Astrocyte (in vitro differentiated cells and primary cell): ENCODE measurements at regions not wholly inside any gene's neighbourhood (a gene's known extent, or its start where the extent isn't known, plus 50 kb on each side); places are given as distances from the start of the nearest gene placed in this dataset.

Experiments
- DNase-seq: peaks from one replicate; pipeline ENCODE4 v3.0.0-alpha.2; 2010; ENCODE audit warnings: low read depth
- FAIRE-seq: peaks from 2 replicates; lab custom pipeline; 2011; peaks lifted over from hg19 to GRCh38; lab: Jason Lieb, UNC
- H2AFZ ChIP-seq: 2 replicates; pipeline ENCODE4 v1.6.0; 2012; ENCODE audit warnings: low read depth, low read length, inconsistent platforms
- H3K27ac ChIP-seq: 2 replicates; pipeline ENCODE4 v1.5.1; 2011; ENCODE audit warnings: low read depth, low read length, inconsistent platforms
- H3K27me3 ChIP-seq: 2 replicates; pipeline ENCODE4 v1.6.0; 2011; ENCODE audit warnings: low read length, inconsistent platforms; ENCODE audit not compliant: insufficient read depth
- H3K36me3 ChIP-seq: 2 replicates; pipeline ENCODE4 v1.5.1; 2011; ENCODE audit warnings: low read length, inconsistent platforms; ENCODE audit not compliant: insufficient read depth
- H3K4me1 ChIP-seq: 2 replicates; pipeline ENCODE4 v1.5.1; 2011; ENCODE audit warnings: low read length, inconsistent platforms; ENCODE audit not compliant: insufficient read depth
- H3K4me2 ChIP-seq: 2 replicates; pipeline ENCODE4 v1.6.0; 2012; ENCODE audit warnings: low read length, inconsistent platforms
- H3K4me3 ChIP-seq: 2 replicates; pipeline ENCODE4 v1.5.1; 2011; ENCODE audit warnings: low read depth, mild to moderate bottlenecking, low read length, inconsistent platforms; ENCODE audit not compliant: insufficient read depth
- H3K79me2 ChIP-seq: 2 replicates; pipeline ENCODE4 v1.6.0; 2012; ENCODE audit warnings: mild to moderate bottlenecking, low read length, inconsistent platforms; ENCODE audit not compliant: insufficient read depth
- H3K9ac ChIP-seq: 2 replicates; pipeline ENCODE4 v1.6.0; 2012; ENCODE audit warnings: mild to moderate bottlenecking, low read length, inconsistent platforms
- H3K9me3 ChIP-seq: 2 replicates; pipeline ENCODE4 v1.5.1; 2012; ENCODE audit warnings: low read depth, mild to moderate bottlenecking, low read length, inconsistent platforms; ENCODE audit not compliant: insufficient read depth
- H4K20me1 ChIP-seq: 2 replicates; pipeline ENCODE4 v1.6.0; 2012; ENCODE audit warnings: low read length, inconsistent platforms; ENCODE audit not compliant: insufficient read depth
- H3K27ac Mint-ChIP-seq: one replicate; pipeline ENCODE4 v1.8.0; 2021; ENCODE audit warnings: mild to moderate bottlenecking, mixed read lengths; ENCODE audit not compliant: unreplicated experiment
- H3K27me3 Mint-ChIP-seq: one replicate; pipeline ENCODE4 v1.8.0; 2021; ENCODE audit warnings: low read depth, mixed read lengths; ENCODE audit not compliant: unreplicated experiment
- H3K36me3 Mint-ChIP-seq: one replicate; pipeline ENCODE4 v1.8.0; 2021; ENCODE audit warnings: low read depth, mixed read lengths; ENCODE audit not compliant: unreplicated experiment
- H3K4me1 Mint-ChIP-seq: one replicate; pipeline ENCODE4 v1.8.0; 2021; ENCODE audit warnings: low read depth, mixed read lengths; ENCODE audit not compliant: unreplicated experiment
- H3K4me3 Mint-ChIP-seq: one replicate; pipeline ENCODE4 v1.8.0; 2021; ENCODE audit warnings: mild to moderate bottlenecking, moderate library complexity, mixed read lengths; ENCODE audit not compliant: unreplicated experiment
- H3K9me3 Mint-ChIP-seq: one replicate; pipeline ENCODE4 v1.8.0; 2021; ENCODE audit warnings: mild to moderate bottlenecking, mixed read lengths; ENCODE audit not compliant: unreplicated experiment
- CTCF ChIP-seq: IDR thresholded peaks from 2 replicates; pipeline ENCODE4 v1.5.1; 2011; ENCODE audit warnings: low read depth, mild to moderate bottlenecking, inconsistent platforms, low read length, moderate library complexity; ENCODE audit not compliant: insufficient read depth
- EZH2 ChIP-seq: IDR thresholded peaks from 2 replicates; pipeline ENCODE4 v1.6.1; 2012; ENCODE audit warnings: mild to moderate bottlenecking, low read length, inconsistent platforms; ENCODE audit not compliant: insufficient read depth

- no peaks in the 10 kb centered on the region for H3K36me3 Mint-ChIP-seq
- Histone ChIP-seq H3K27me3 (no peaks in the 10 kb centered on the region), H3K9ac (no peak overlapping the region), H3K4me3 (no peak overlapping the region), H3K27ac (no peak overlapping the region), H3K36me3 (no peaks in the 10 kb centered on the region), H3K4me1 (peaks cover 6% of the 10 kb centered on the region), H4K20me1 (no peaks in the 10 kb centered on the region), H2AFZ (no peak overlapping the region), H3K4me2 (no peak overlapping the region), H3K9me3 (no peaks in the 10 kb centered on the region), H3K79me2 (no peaks in the 10 kb centered on the region)
- no peaks in the 10 kb centered on the region for H3K27me3 Mint-ChIP-seq
- H3K4me3 Mint-ChIP-seq = no peak overlapping the region
- no peaks in the 10 kb centered on the region for H3K4me1 Mint-ChIP-seq
- peak overlapping the region; percentile 42 for H3K27ac Mint-ChIP-seq
- DNase-seq (no peak), FAIRE-seq (no peak)
- H3K9me3 Mint-ChIP-seq = no peaks in the 10 kb centered on the region
- no peak for TF ChIP-seq CTCF
Observed at GRCh38 chrX:139125916-139126315, 404.6 kb upstream of the F9 start.

GRCh38 chrX:139121616-139122286 lies 408.8 kb upstream of the F9 start:
- no peak overlapping the region for H3K9ac ChIP-seq
- no peak overlapping the region for H3K4me3 Mint-ChIP-seq
- H3K27me3 ChIP-seq = no peaks in the 10 kb centered on the region
- peaks cover 11% of the 10 kb centered on the region for H3K4me1 ChIP-seq
- no peak overlapping the region for H3K4me3 ChIP-seq
- H3K36me3 Mint-ChIP-seq = no peaks in the 10 kb centered on the region
- no peak overlapping the region for H3K4me2 ChIP-seq
- no peaks in the 10 kb centered on the region for H3K9me3 Mint-ChIP-seq
- H3K27ac ChIP-seq = no peak overlapping the region
- no peaks in the 10 kb centered on the region for H4K20me1 ChIP-seq
- FAIRE-seq = peak; percentile 69
- no peaks in the 10 kb centered on the region for H3K4me1 Mint-ChIP-seq
- no peak for DNase-seq
- H3K27ac Mint-ChIP-seq = no peak overlapping the region
- H3K36me3 ChIP-seq = no peaks in the 10 kb centered on the region
- no peaks in the 10 kb centered on the region for H3K9me3 ChIP-seq
- no peaks in the 10 kb centered on the region for H3K27me3 Mint-ChIP-seq
- H3K79me2 ChIP-seq = no peaks in the 10 kb centered on the region
- H2AFZ ChIP-seq = no peak overlapping the region
- TF ChIP-seq CTCF (no peak), EZH2 (no peak)

GRCh38 chrX:139120760-139121159 lies 409.2 kb upstream of the FGF13 start:
- H3K36me3 ChIP-seq = no peaks in the 10 kb centered on the region
- Mint-ChIP-seq H3K9me3 (no peaks in the 10 kb centered on the region), H3K4me1 (no peaks in the 10 kb centered on the region), H3K27me3 (no peaks in the 10 kb centered on the region), H3K36me3 (no peaks in the 10 kb centered on the region), H3K27ac (no peak overlapping the region), H3K4me3 (no peak overlapping the region)
- no peak overlapping the region for H3K9ac ChIP-seq
- no peak for TF ChIP-seq CTCF
- TF ChIP-seq EZH2 = no peak
- FAIRE-seq (peak; percentile 73), DNase-seq (peak; percentile 83)
- H4K20me1 ChIP-seq = no peaks in the 10 kb centered on the region
- H3K27ac ChIP-seq = peak overlapping the region; percentile 0
- H3K9me3 ChIP-seq = no peaks in the 10 kb centered on the region
- H2AFZ ChIP-seq = no peak overlapping the region
- H3K79me2 ChIP-seq = no peaks in the 10 kb centered on the region
- H3K4me1 ChIP-seq = peaks cover 11% of the 10 kb centered on the region
- H3K4me3 ChIP-seq = no peak overlapping the region
- H3K27me3 ChIP-seq = no peaks in the 10 kb centered on the region
- H3K4me2 ChIP-seq = no peak overlapping the region
